HCT116 (cell line): ENCODE measurements at regions not wholly inside any gene's neighbourhood (a gene's known extent, or its start where the extent isn't known, plus 50 kb on each side); places are given as distances from the start of the nearest gene placed in this dataset.

Source experiments
- ATF3 ChIP-seq: IDR thresholded peaks from 2 replicates; pipeline ENCODE4 v1.6.1; 2012
- CBX3 ChIP-seq: IDR thresholded peaks from 2 replicates; pipeline ENCODE4 v1.6.1; 2012; ENCODE audit warnings: low read depth
- CEBPB ChIP-seq: IDR thresholded peaks from 2 replicates; pipeline ENCODE4 v1.6.1; 2012; ENCODE audit warnings: low read depth
- CTCF ChIP-seq, 3 experiments: fragments of 200-600 bp in 1 of 3; sonication (generic) in 1 of 3; IDR thresholded peaks in 2 of 3; conservative IDR thresholded peaks in 1 of 3; 2 replicates each; pipeline ENCODE4 v1.5.1; 2012 to 2017; ENCODE audit warnings: low read depth in 2 of 3, low read length in 2 of 3, antibody characterized with exemption in 1 of 3, borderline replicate concordance in 1 of 3, control low read depth in 1 of 3, mild to moderate bottlenecking in 1 of 3, mixed read lengths in 1 of 3, mixed run types in 1 of 3, moderate library complexity in 1 of 3; ENCODE audit not compliant: insufficient read depth in 1 of 3
- EZH2 ChIP-seq: fragments of 200-600 bp; sonication (generic); IDR thresholded peaks from 2 replicates; pipeline ENCODE4 v1.6.1; 2017; ENCODE audit warnings: antibody characterized with exemption, mixed run types
- POLR2A ChIP-seq: IDR thresholded peaks from 2 replicates; pipeline ENCODE4 v1.7.0; 2011; ENCODE audit warnings: borderline replicate concordance; ENCODE audit not compliant: insufficient read depth, insufficient read length; ENCODE audit errors: extremely low read depth
- RAD21 ChIP-seq: IDR thresholded peaks from 2 replicates; pipeline ENCODE4 v1.6.1; 2012; ENCODE audit warnings: low read depth, mild to moderate bottlenecking
- TCF7L2 ChIP-seq: IDR thresholded peaks from 2 replicates; pipeline ENCODE4 v1.7.0; 2011; ENCODE audit warnings: borderline replicate concordance, inconsistent platforms; ENCODE audit not compliant: insufficient read depth, insufficient read length; ENCODE audit errors: extremely low read depth

DNA sequence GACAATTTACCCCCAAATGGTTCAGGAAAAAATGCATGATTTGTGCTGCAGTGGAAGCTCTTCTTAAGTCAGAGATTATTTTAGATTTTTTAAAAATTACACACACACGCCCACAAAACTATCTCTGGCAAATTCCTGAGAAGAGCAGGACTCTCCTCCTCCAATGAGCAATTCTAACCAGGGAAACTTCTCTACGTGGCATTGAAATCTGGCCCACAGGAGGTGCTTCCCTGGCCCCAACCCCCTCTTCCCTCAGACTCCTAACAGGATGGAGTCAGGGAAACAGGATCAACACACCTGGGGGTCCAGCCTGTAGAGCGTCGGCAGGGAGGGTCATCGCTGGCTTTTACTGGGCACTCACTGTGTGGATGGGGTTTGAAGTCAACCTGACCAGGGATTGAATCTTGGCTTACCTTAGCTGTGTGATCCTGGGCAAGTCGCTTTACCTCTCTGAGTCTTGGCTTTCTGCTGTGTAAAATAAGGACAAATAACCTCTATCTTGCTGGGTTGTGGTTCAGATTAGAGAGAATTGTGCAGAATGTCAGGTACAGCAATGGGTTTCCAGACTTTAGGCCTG is 65.4 kb upstream of the ASAP2 start:
- TF ChIP-seq CTCF (IDR thresholded peaks at IDR 0.05 in 2 of 3, conservative IDR thresholded peaks at IDR 0.05 in 1 of 3; ENCODE audit: borderline replicate concordance in 1 of 3, insufficient read depth in 1 of 3, low read depth in 2 of 3, low read length in 2 of 3) (no peak), EZH2 (no peak), CEBPB (no peak), CBX3 (no peak), TCF7L2 (no peak), POLR2A (no peak), ATF3 (no peak), RAD21 (no peak)
